NCI-H524 (cell line): ENCODE measurements at regions not wholly inside any gene's neighbourhood (a gene's known extent, or its start where the extent isn't known, plus 50 kb on each side); places are given as distances from the start of the nearest gene placed in this dataset.

ENCODE experiments used
- DNase-seq, 2 experiments: peaks; one replicate each; lab custom pipeline; 2025; lab: John Stamatoyannopoulos, UW

DNA sequence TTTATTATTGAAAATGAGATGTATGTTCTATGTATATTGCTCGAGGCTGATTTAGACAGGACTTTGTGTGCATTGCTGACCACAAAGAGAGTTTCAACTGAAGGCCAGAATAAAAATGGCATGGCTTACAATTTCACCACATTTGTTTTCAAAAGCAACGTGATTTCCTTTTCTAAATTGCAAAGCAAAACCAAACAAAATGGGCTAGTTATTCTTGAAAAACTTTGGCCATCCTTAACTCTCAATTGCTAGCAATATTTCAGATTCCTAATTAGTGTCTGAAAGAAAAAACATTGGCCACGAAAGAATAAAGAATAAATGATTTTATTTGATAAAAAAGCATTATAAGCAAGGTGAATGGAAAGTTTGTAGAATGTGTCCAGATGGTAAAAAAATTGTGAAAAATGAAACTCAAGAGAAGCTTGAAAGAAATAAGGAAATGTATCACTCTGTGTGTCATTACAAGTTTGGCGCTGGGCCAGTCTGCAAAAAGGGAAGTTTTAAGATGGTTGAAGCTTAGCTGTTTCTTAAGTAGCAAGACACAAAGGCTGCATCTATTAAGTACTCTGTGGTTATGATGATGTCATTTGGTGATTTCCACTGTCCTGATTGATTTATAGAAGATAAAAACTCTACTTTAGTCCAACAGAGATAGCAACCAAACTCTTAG is 89.2 kb upstream of the PRLR start:
- no peak for DNase-seq

- no peak for DNase-seq
Measured at GRCh38 chr5:35317586-35317985, 87.3 kb upstream of the PRLR start.

- DNase-seq, result no peak
Measured at GRCh38 chr5:35316611-35317274, 86.5 kb upstream of the PRLR start.

DNA sequence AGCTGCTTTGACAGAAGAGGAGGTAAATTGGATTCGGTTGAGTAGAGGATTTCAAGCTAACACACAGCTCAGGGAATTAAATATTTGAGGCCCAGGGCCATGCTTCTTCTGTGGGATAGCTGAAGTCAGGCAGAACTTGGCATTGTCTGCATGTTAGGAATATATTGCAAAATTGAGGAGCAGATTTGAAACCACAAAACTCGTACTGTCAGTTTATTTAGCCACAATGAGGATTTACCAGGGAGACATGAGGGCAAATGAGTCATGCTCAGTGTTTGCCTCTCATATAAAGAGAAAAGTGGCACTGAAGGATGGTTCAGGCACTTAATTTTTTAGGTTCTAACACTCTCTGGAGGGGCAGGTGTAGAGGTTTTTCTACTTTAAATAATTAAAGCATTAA is 83.0 kb upstream of the PRLR start:
- DNase-seq, result no peak

- no peak for DNase-seq
Measured at GRCh38 chr5:35312267-35312666, 82.0 kb upstream of the PRLR start.

- DNase-seq, result no peak
Measured at GRCh38 chr5:35309365-35310130, 79.3 kb upstream of the PRLR start.

DNA sequence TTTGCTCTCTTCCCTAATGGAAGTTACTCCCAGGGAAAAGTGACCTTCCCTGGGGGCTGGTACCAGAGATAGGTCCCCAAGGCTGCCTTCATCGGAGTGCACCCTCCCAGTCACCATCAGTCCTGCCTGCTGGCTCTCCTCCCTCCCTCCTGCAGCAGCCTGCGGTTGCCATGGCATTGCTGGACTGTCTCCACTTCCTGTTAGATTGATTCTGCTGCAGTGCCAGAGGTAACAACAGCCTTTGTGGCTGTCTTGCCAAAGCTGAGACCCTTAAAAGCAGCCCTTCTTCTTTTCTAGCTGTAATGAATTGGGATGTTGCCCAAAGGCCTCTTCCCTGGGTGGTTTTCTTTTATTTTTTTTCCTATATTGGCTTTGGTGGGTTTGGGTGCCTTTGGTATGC is 78.1 kb upstream of the PRLR start:
- DNase-seq, result no peak

DNA sequence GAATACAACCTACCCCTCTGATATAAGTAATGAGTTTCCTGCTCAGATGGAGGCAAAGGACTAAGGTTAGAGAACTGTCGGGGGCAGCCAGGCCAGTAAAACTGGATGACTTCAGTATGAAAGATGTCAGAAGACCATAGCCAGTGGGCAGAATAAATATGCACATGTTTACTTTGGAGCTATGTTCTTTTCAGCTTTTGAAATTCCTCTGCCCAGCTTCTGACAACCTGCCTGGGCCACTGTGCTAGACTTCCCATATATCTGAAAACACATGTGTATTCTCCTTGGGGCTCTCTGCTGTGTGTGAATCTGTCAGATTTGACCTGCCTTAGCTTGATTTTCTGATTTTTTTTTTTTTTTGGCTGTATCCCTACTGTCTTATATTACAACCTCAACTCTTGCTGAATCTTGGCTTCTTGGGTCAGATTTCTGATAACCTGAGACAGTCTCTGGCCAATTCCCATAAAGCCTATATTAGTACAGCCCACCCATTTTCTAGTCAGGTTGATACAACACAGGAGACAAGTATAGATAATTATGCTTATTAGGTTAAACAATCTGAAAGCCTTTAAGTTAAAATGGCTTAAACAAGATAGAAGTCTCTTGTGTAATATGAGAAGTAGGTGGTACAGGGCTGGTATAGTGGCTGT is 76.6 kb upstream of the PRLR start:
- DNase-seq, result no peak

GRCh38 chr5:35305336-35306020 is 75.2 kb upstream of the PRLR start:
- no peak for DNase-seq

GRCh38 chr5:35304291-35304690 is 74.0 kb upstream of the PRLR start:
- DNase-seq, result no peak

- no peak for DNase-seq
Measured at GRCh38 chr5:35303152-35303551, 72.9 kb upstream of the PRLR start.

- DNase-seq, result no peak
Measured at GRCh38 chr5:35302544-35302943, 72.3 kb upstream of the PRLR start.

- no peak for DNase-seq
Measured at GRCh38 chr5:35297755-35298154, 67.5 kb upstream of the PRLR start.

DNA sequence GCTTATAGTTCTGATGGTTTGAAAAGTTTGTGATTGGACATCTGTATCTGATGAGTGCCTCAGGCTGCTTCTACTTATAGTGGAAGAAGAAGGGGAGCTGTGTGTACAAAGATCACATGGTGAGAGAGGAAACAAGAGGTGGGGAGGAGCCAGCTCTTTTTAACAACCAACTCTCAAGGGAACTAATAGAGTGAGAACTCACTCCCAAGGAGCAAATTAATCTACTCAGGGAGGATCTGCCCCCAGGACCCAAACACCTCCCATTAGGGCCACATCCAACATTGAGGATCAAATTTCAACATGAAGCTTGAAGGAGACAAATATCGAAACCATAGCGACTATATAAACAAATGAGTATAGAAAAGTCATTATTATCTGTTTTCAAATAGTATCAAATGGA is 64.7 kb upstream of the PRLR start:
- DNase-seq, result peak; percentile 10 to 41

DNA sequence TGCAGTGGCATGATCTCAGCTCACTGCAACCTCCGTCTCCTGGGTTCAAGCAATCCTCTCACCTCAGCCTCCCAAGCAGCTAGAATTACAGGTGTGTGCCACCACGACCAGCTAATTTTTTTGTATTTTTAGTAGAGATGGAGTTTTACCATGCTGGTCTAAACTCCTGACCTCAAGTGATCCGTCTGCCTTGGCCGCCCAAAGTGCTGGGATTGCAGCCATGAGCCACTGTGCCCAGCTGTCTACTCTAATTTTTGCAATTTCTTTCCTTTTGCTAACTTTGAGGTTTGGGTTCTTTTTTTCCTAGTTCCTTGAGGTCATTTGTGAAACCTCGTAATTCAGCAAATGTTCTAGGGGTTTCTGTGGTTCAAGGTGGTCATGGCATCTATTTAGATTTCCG is 63.7 kb upstream of the PRLR start:
- DNase-seq, result no peak

DNA sequence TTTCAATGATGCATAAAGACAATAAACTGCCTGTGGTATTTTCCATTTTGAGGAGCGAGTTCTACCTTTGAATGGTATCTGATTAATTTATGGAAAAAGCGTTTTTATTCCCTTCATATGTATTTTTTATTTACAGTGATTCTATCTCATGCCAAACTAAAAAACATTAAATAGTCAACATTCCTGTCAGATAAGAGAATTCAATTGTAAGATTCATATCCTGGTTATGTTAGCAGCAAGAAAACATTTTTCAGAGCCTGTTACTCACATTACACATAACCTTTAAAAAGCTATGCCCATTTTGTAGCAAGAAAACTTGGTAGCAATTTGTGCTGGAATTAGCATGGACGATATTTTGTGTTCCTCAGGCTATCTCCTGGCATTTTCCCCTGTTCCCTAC is 55.1 kb upstream of the PRLR start:
- DNase-seq, result no peak

DNA sequence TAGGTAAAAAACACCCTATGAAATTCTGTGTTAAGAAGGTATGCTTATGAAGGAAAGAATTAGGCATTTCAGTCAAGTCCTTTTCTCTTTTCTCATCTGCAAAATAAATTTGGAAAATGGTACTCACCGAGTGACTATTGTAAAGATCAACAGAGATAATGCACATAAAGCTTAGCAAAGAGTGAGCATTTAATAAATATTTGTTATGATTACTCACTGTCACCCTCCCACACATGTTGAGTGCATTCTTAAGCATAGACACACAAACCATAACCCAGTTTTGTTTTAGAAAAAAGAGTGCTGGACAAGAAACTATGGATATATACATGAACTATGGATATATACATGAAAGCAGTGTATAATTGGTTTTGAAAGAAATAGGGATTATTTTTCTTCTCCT is 54.7 kb upstream of the PRLR start:
- DNase-seq, result no peak

- DNase-seq, result no peak
Measured at GRCh38 chr5:35284364-35284763, 54.1 kb upstream of the PRLR start.

- DNase-seq, result no peak
Measured at GRCh38 chr5:35282810-35283209, 52.5 kb upstream of the PRLR start.

- no peak for DNase-seq
Measured at GRCh38 chr5:35281613-35282012, 51.3 kb upstream of the PRLR start.
